ENCODE measurements at regions not wholly inside any gene's neighbourhood (a gene's known extent, or its start where the extent isn't known, plus 50 kb on each side); places are given as distances from the start of the nearest gene placed in this dataset.
A peak's percentile ranks its signal among the peaks of the same experiment; 100 is the strongest.

GRCh38 chr10:94059178-94059883 is 65.6 kb downstream of the PLCE1 start:
- no peak overlapping the region for H3K4me3 ChIP-seq (ENCODE audit: control insufficient read depth, low read depth, low read length)
- no peak for DNase-seq (ENCODE audit: low read depth)
- TF ChIP-seq, protein P1, sequence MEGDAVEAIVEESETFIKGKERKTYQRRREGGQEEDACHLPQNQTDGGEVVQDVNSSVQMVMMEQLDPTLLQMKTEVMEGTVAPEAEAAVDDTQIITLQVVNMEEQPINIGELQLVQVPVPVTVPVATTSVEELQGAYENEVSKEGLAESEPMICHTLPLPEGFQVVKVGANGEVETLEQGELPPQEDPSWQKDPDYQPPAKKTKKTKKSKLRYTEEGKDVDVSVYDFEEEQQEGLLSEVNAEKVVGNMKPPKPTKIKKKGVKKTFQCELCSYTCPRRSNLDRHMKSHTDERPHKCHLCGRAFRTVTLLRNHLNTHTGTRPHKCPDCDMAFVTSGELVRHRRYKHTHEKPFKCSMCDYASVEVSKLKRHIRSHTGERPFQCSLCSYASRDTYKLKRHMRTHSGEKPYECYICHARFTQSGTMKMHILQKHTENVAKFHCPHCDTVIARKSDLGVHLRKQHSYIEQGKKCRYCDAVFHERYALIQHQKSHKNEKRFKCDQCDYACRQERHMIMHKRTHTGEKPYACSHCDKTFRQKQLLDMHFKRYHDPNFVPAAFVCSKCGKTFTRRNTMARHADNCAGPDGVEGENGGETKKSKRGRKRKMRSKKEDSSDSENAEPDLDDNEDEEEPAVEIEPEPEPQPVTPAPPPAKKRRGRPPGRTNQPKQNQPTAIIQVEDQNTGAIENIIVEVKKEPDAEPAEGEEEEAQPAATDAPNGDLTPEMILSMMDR (IDR thresholded peaks at IDR 0.05; ENCODE audit: control insufficient read depth, insufficient read depth, low read depth, low read length, missing control alignments), result no peak

DNA sequence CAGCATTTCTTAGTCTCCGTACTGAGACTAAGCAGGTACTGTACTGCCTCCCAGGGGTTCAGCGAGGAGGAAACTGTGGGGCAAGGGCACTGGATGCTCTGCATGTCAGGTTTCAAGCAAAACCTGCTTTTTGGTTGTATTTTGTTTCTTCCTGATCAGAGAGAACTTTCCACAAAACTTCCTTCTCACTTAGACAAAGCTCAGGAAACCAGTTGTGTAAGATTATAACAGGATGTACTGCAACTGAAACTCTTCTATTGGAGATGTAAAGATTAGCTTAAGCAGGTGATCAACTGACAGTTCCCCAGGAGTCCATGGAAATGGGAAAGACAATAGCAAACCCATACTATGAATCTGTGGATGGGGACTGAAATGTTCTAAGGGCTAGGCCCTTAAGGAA is 67.3 kb downstream of the PLCE1 start:
- DNase-seq (ENCODE audit: low read depth), result no peak
- no peak overlapping the region for H3K4me3 ChIP-seq (ENCODE audit: control insufficient read depth, low read depth, low read length)
- TF ChIP-seq, protein P1 (IDR thresholded peaks at IDR 0.05; ENCODE audit: control insufficient read depth, insufficient read depth, low read depth, low read length, missing control alignments), result no peak

GRCh38 chr10:94062611-94063010 is 68.9 kb downstream of the PLCE1 start:
- H3K4me3 ChIP-seq (ENCODE audit: control insufficient read depth, low read depth, low read length), result no peak overlapping the region
- no peak for DNase-seq (ENCODE audit: low read depth)
- TF ChIP-seq, protein P1 (IDR thresholded peaks at IDR 0.05; ENCODE audit: control insufficient read depth, insufficient read depth, low read depth, low read length, missing control alignments), result no peak

- TF ChIP-seq, protein P1 (IDR thresholded peaks at IDR 0.05; ENCODE audit: control insufficient read depth, insufficient read depth, low read depth, low read length, missing control alignments), result no peak
Measured at GRCh38 chr10:94065362-94065761, 71.6 kb downstream of the PLCE1 start.

GRCh38 chr10:94065787-94066186 is 72.1 kb downstream of the PLCE1 start:
- DNase-seq (ENCODE audit: low read depth), result no peak
- H3K4me3 ChIP-seq (ENCODE audit: control insufficient read depth, low read depth, low read length), result no peak overlapping the region
- TF ChIP-seq, protein P1 (IDR thresholded peaks at IDR 0.05; ENCODE audit: control insufficient read depth, insufficient read depth, low read depth, low read length, missing control alignments), result no peak

More at GRCh38 chr10:94065362-94065761, 71.6 kb downstream of the PLCE1 start:
- DNase-seq (ENCODE audit: low read depth), result peak; percentile 67
- H3K4me3 ChIP-seq (ENCODE audit: control insufficient read depth, low read depth, low read length), result no peak overlapping the region

DNA sequence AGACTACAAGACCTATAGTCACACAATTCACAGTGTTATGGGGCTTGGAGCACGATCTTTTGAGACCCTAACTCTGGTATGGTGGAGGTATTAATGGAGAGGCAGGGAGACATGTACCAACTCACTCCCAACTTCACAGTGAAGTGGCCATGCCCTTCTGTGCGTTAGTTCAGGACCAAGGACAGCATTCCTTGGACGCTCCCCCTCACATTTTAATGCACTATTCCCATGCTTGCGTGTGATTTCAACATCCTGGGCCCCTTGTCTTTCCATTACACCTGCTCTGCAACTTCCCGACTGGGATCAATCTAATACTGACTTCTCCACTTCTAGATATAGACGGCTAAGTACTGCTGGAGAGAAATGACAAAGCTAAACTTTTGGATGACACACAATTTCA is 72.7 kb downstream of the PLCE1 start:
- TF ChIP-seq, protein P1 (IDR thresholded peaks at IDR 0.05; ENCODE audit: control insufficient read depth, insufficient read depth, low read depth, low read length, missing control alignments), result no peak
- H3K4me3 ChIP-seq (ENCODE audit: control insufficient read depth, low read depth, low read length), result no peak overlapping the region
- no peak for DNase-seq (ENCODE audit: low read depth)
